Esophagus muscularis mucosa (tissue), 4 donors: ENCODE measurements at regions not wholly inside any gene's neighbourhood (a gene's known extent, or its start where the extent isn't known, plus 50 kb on each side); places are given as distances from the start of the nearest gene placed in this dataset.

ENCODE experiments used
- EP300 ChIP-seq: sonication (generic); formaldehyde crosslinking; IDR thresholded peaks from one replicate; pipeline ENCODE4 v1.6.1; 2017; ENCODE audit warnings: antibody characterized with exemption
- POLR2A ChIP-seq: fragments of 450-650 bp; IDR thresholded peaks from one replicate; pipeline ENCODE4 v1.6.1; 2017; ENCODE audit warnings: antibody characterized with exemption, moderate library complexity, mild to moderate bottlenecking, low read depth
- POLR2AphosphoS5 ChIP-seq, 2 donors: sonication (generic); formaldehyde crosslinking; IDR thresholded peaks; one replicate each; pipeline ENCODE4 v1.6.1; 2017; ENCODE audit warnings: antibody characterized with exemption in 2 of 2
- TF ChIP-seq, protein P1 (sequence below), 3 experiments: fragments of 200-600 bp in 2 of 3; fragments of 450-650 bp in 1 of 3; sonication (generic) in 2 of 3; IDR thresholded peaks; one replicate each; pipeline ENCODE4 v1.5.1; 2017 to 2019; ENCODE audit warnings: antibody characterized with exemption in 3 of 3, mild to moderate bottlenecking in 2 of 3, moderate library complexity in 1 of 3

DNA sequence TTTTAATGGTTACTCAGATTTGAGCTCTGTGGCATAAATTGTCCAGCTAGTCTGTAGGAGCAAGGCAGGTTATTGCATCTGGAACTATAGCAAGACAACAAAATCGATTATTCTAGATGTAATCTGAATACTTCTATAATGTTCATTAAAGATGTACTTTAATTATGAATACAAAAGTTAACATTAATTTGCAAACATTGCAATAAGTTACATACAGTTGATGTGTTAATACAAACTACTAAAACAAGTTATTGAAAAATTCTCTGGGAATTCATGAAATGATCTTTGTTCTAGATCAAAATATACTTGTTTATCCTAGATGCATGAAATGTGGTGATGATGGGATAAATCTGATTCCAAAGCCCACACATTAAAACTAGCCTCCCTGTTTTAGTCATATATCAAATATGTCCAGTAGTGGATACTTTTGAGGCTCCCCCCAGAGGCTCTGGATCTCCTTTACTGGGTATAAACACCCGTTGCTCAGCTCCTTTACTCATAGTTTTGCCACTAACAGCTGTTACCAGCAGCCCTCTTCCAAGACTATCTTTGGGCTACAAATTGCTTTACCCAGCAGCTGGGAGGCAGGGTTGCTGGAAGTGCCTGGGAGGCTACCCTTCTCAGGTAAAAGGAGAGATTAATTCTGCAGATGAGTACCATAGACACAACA, 78.1 kb downstream of the ARL4A start:
- TF ChIP-seq, protein P1, sequence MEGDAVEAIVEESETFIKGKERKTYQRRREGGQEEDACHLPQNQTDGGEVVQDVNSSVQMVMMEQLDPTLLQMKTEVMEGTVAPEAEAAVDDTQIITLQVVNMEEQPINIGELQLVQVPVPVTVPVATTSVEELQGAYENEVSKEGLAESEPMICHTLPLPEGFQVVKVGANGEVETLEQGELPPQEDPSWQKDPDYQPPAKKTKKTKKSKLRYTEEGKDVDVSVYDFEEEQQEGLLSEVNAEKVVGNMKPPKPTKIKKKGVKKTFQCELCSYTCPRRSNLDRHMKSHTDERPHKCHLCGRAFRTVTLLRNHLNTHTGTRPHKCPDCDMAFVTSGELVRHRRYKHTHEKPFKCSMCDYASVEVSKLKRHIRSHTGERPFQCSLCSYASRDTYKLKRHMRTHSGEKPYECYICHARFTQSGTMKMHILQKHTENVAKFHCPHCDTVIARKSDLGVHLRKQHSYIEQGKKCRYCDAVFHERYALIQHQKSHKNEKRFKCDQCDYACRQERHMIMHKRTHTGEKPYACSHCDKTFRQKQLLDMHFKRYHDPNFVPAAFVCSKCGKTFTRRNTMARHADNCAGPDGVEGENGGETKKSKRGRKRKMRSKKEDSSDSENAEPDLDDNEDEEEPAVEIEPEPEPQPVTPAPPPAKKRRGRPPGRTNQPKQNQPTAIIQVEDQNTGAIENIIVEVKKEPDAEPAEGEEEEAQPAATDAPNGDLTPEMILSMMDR (IDR thresholded peaks at IDR 0.05) = no peak
- no peak for TF ChIP-seq POLR2A
- TF ChIP-seq EP300 = no peak
- no peak for TF ChIP-seq POLR2AphosphoS5 (IDR thresholded peaks at IDR 0.05)
